Stomach (tissue), 8 donors: ENCODE measurements at regions not wholly inside any gene's neighbourhood (a gene's known extent, or its start where the extent isn't known, plus 50 kb on each side); places are given as distances from the start of the nearest gene placed in this dataset.

Experiments used
- DNase-seq, 2 donors: peaks; one replicate each; pipeline versions ENCODE4 v3.0.0 to v3.0.0-alpha.2; 2013 to 2019
- H3K27ac ChIP-seq, 5 donors: fragments of 200-600 bp in 4 of 5; sonication (generic) in 4 of 5; one replicate each; pipeline ENCODE4 v1.5.1; 2013 to 2019; ENCODE audit warnings: mild to moderate bottlenecking in 1 of 5, moderate library complexity in 1 of 5
- H3K27me3 ChIP-seq, 3 donors: fragments of 200-600 bp; sonication (generic); one replicate each; pipeline ENCODE4 v1.5.1; 2017 to 2019; ENCODE audit warnings: mixed run types in 1 of 3
- H3K36me3 ChIP-seq, 4 donors: fragments of 200-600 bp; sonication (generic); 1 replicate in 3 of 4; 2 replicates in 1 of 4; pipeline ENCODE4 v1.5.1; 2016 to 2019
- H3K4me1 ChIP-seq, 4 donors: fragments of 200-600 bp; sonication (generic); one replicate each; pipeline ENCODE4 v1.5.1; 2016 to 2019
- H3K4me3 ChIP-seq, 4 donors: fragments of 200-600 bp; sonication (generic) in 3 of 4; one replicate each; pipeline ENCODE4 v1.5.1; 2016 to 2019; ENCODE audit warnings: mild to moderate bottlenecking in 1 of 4
- H3K9me3 ChIP-seq, 4 donors: fragments of 200-600 bp; sonication (generic); one replicate each; pipeline ENCODE4 v1.5.1; 2016 to 2019
- CTCF ChIP-seq, 7 experiments: fragments of 450-650 bp in 4 of 7; fragments of 200-600 bp in 3 of 7; sonication (generic) in 3 of 7; IDR thresholded peaks; one replicate each; pipeline ENCODE4 v1.5.1; 2016 to 2019; ENCODE audit warnings: antibody characterized with exemption in 7 of 7, control low read depth in 2 of 7, mild to moderate bottlenecking in 1 of 7
- EP300 ChIP-seq: sonication (generic); formaldehyde crosslinking; IDR thresholded peaks from one replicate; pipeline ENCODE4 v1.6.1; 2017; ENCODE audit warnings: antibody characterized with exemption
- POLR2A ChIP-seq, 4 donors: fragments of 450-650 bp; IDR thresholded peaks; one replicate each; pipeline ENCODE4 v1.6.1; 2016; ENCODE audit warnings: antibody characterized with exemption in 4 of 4, control low read depth in 2 of 4, mild to moderate bottlenecking in 1 of 4, moderate library complexity in 1 of 4
- POLR2AphosphoS5 ChIP-seq, 3 donors: sonication (generic); formaldehyde crosslinking; IDR thresholded peaks; one replicate each; pipeline ENCODE4 v1.6.1; 2016; ENCODE audit warnings: antibody characterized with exemption in 3 of 3
- WGBS, 5 donors: extraction: QIAGEN DNeasy Blood & Tissue Kit in 3 of 5; methylation state at CpG; one replicate each; pipeline versions ENCODE4 v1.1.5 to v1.1.7; 2013 to 2018; 5-methylcytosine and 5-hydroxymethylcytosine counted together
- intact Hi-C: fragments of 100-400 bp; cut with DNase I; formaldehyde crosslinking; loops from one replicate; pipeline ENCODE4 v1.15.1; 2023; ENCODE audit warnings: low total_unique reads
- donor health status: healthy with polysubstance abuse.
- donor health status: Bipolar disorder and iron deficiency.
- donor health status: healthy.

- H3K9me3 ChIP-seq = no peaks in the 10 kb centered on the region
- H3K27ac ChIP-seq = no peak overlapping the region
- H3K4me3 ChIP-seq = no peak overlapping the region
- H3K27me3 ChIP-seq = no peaks in the 10 kb centered on the region
- no peak for TF ChIP-seq CTCF (IDR thresholded peaks at IDR 0.05)
- TF ChIP-seq POLR2A (IDR thresholded peaks at IDR 0.05) = no peak
- no peak for DNase-seq
- H3K4me1 ChIP-seq = no peaks in the 10 kb centered on the region
- WGBS, 5 donors = 61 to 92% (median 82%) methylated on average over 1 of the region's 1 CpG
- intact Hi-C loops = no loop called here
- H3K36me3 ChIP-seq = no peaks in the 10 kb centered on the region
Measured at GRCh38 chr4:119930546-119930945, 136.1 kb downstream of the MAD2L1 start.

GRCh38 chr4:119921830-119922229 is 144.8 kb downstream of the MAD2L1 start:
- H3K36me3 ChIP-seq = no peaks in the 10 kb centered on the region
- H3K27me3 ChIP-seq = no peaks in the 10 kb centered on the region
- H3K4me3 ChIP-seq = no peak overlapping the region
- intact Hi-C loops = no loop called here
- TF ChIP-seq POLR2AphosphoS5 (IDR thresholded peaks at IDR 0.05) = no peak
- no peak for TF ChIP-seq EP300
- no peak for TF ChIP-seq CTCF (IDR thresholded peaks at IDR 0.05)
- TF ChIP-seq POLR2A (IDR thresholded peaks at IDR 0.05) = no peak
- H3K4me1 ChIP-seq = no peaks in the 10 kb centered on the region
- 80 to 90% (median 87%) methylated on average over 4 of the region's 4 CpGs for WGBS, 5 donors
- no peak overlapping the region for H3K27ac ChIP-seq
- DNase-seq = no peak
- H3K9me3 ChIP-seq = no peaks in the 10 kb centered on the region

- WGBS, 5 donors = 85 to 95% (median 91%) methylated on average over 5 to 6 of the region's 6 CpGs
- DNase-seq = no peak
- Histone ChIP-seq H3K27me3 (no peaks in the 10 kb centered on the region), H3K9me3 (peaks cover 0 to 6% (median 0%) of the 10 kb centered on the region in 4 donors), H3K36me3 (no peaks in the 10 kb centered on the region), H3K4me3 (no peak overlapping the region), H3K4me1 (no peaks in the 10 kb centered on the region), H3K27ac (no peak overlapping the region)
- TF ChIP-seq EP300 (no peak), CTCF (IDR thresholded peaks at IDR 0.05) (no peak), POLR2AphosphoS5 (IDR thresholded peaks at IDR 0.05) (no peak), POLR2A (IDR thresholded peaks at IDR 0.05) (no peak)
- intact Hi-C loops = no loop called here
Measured at GRCh38 chr4:119906277-119906676, 160.4 kb downstream of the MAD2L1 start.

GRCh38 chr4:119898211-119898610 is 168.4 kb downstream of the MAD2L1 start:
- no peaks in the 10 kb centered on the region for H3K9me3 ChIP-seq
- peak in 1 of 2 donors; percentile 24 for DNase-seq
- no peaks in the 10 kb centered on the region for H3K4me1 ChIP-seq
- WGBS, 5 donors = 67 to 84% (median 77%) methylated on average over 5 of the region's 5 CpGs
- TF ChIP-seq POLR2AphosphoS5 (IDR thresholded peaks at IDR 0.05) (no peak), POLR2A (IDR thresholded peaks at IDR 0.05) (no peak), CTCF (IDR thresholded peaks at IDR 0.05) (no peak), EP300 (no peak)
- H3K27ac ChIP-seq = no peak overlapping the region
- H3K27me3 ChIP-seq = no peaks in the 10 kb centered on the region
- H3K36me3 ChIP-seq = no peaks in the 10 kb centered on the region
- intact Hi-C loops = no loop called here
- H3K4me3 ChIP-seq = no peak overlapping the region
